GM23338 (cell line): ENCODE measurements at regions not wholly inside any gene's neighbourhood (a gene's known extent, or its start where the extent isn't known, plus 50 kb on each side); places are given as distances from the start of the nearest gene placed in this dataset.

ENCODE experiments used
- ATAC-seq: fragments of 200-7000 bp; cut with Tn5 transposase; 3 replicates; pipeline ENCODE4 v1.9.1; 2020
- DNase-seq: peaks from one replicate; pipeline ENCODE4 v3.0.0-alpha.2; 2015; ENCODE audit warnings: low spot score
- H2AFZ ChIP-seq: fragments of 200-600 bp; sonication (generic); 2 replicates; pipeline ENCODE4 v1.8.0; 2016; ENCODE audit warnings: antibody characterized with exemption, mild to moderate bottlenecking, moderate library complexity
- H3F3A ChIP-seq: fragments of 200-600 bp; sonication (generic); replicated peaks from 2 replicates; pipeline ENCODE4 v1.8.0; 2017; ENCODE audit warnings: antibody characterized with exemption, mixed run types, low read depth
- H3K27ac ChIP-seq: fragments of 200-600 bp; sonication (generic); 2 replicates; pipeline ENCODE4 v1.6.1; 2016; ENCODE audit warnings: low read depth
- H3K27me3 ChIP-seq: fragments of 200-600 bp; sonication (generic); 2 replicates; pipeline ENCODE4 v1.8.0; 2016; ENCODE audit warnings: mild to moderate bottlenecking, mixed run types, moderate library complexity; ENCODE audit not compliant: insufficient read depth
- H3K36me3 ChIP-seq: fragments of 200-600 bp; sonication (generic); 2 replicates; pipeline ENCODE4 v1.8.0; 2016; ENCODE audit warnings: mild to moderate bottlenecking; ENCODE audit not compliant: insufficient read depth
- H3K4me1 ChIP-seq: fragments of 200-600 bp; sonication (generic); 2 replicates; pipeline ENCODE4 v1.8.0; 2016; ENCODE audit warnings: mild to moderate bottlenecking, moderate library complexity; ENCODE audit not compliant: insufficient read depth
- H3K4me2 ChIP-seq: fragments of 200-600 bp; sonication (generic); 2 replicates; pipeline ENCODE4 v1.7.1; 2017; ENCODE audit warnings: mixed run types
- H3K4me3 ChIP-seq: fragments of 200-600 bp; sonication (generic); 2 replicates; pipeline ENCODE4 v1.6.1; 2016; ENCODE audit warnings: mixed run types
- H3K79me2 ChIP-seq: fragments of 200-600 bp; sonication (generic); replicated peaks from 2 replicates; pipeline ENCODE4 v1.8.0; 2017; ENCODE audit warnings: mild to moderate bottlenecking; ENCODE audit not compliant: insufficient read depth
- H3K9me2 ChIP-seq: fragments of 200-600 bp; sonication (generic); 2 replicates; pipeline ENCODE4 v1.8.0; 2017; ENCODE audit not compliant: insufficient read depth
- H4K20me1 ChIP-seq: fragments of 200-600 bp; sonication (generic); replicated peaks from 2 replicates; pipeline ENCODE4 v1.8.0; 2017; ENCODE audit warnings: mild to moderate bottlenecking; ENCODE audit not compliant: insufficient read depth
- H3K27ac Mint-ChIP-seq: 2 replicates; pipeline ENCODE4 v1.8.0; 2020; ENCODE audit warnings: inconsistent platforms, mild to moderate bottlenecking, moderate library complexity, mixed read lengths
- H3K27me3 Mint-ChIP-seq: 3 replicates; pipeline ENCODE4 v1.8.0; 2022; ENCODE audit warnings: low read depth, mild to moderate bottlenecking, moderate library complexity, mixed read lengths, inconsistent platforms; ENCODE audit not compliant: insufficient read depth, poor library complexity
- H3K36me3 Mint-ChIP-seq: 3 replicates; pipeline ENCODE4 v1.8.0; 2021; ENCODE audit warnings: low read depth, mild to moderate bottlenecking, inconsistent platforms, moderate library complexity, mixed read lengths
- H3K4me1 Mint-ChIP-seq: 3 replicates; pipeline ENCODE4 v1.8.0; 2020; ENCODE audit warnings: mild to moderate bottlenecking, inconsistent platforms, mixed read lengths
- H3K4me3 Mint-ChIP-seq: 3 replicates; pipeline ENCODE4 v1.8.0; 2021; ENCODE audit warnings: moderate library complexity, mild to moderate bottlenecking, inconsistent platforms, mixed read lengths
- H3K9me3 Mint-ChIP-seq: 3 replicates; pipeline ENCODE4 v1.8.0; 2020; ENCODE audit warnings: moderate library complexity, mild to moderate bottlenecking, inconsistent platforms, mixed read lengths
- ETS1 ChIP-seq: IDR thresholded peaks from 2 replicates; pipeline ENCODE4 v1.6.1; 2016; ENCODE audit warnings: antibody characterized with exemption
- EZH2phosphoT487 ChIP-seq: fragments of 200-600 bp; sonication (generic); IDR thresholded peaks from one replicate; pipeline ENCODE4 v1.8.1; 2018; ENCODE audit warnings: antibody characterized with exemption; ENCODE audit not compliant: unreplicated experiment
- ZNF462 ChIP-seq: fragments of 250-450 bp; sonication (Bioruptor Pico); IDR thresholded peaks from 2 replicates; pipeline ENCODE4 v1.5.0; 2020; ENCODE audit warnings: mild to moderate bottlenecking, moderate library complexity

GRCh38 chr1:232538943-232539302, 91.0 kb downstream of the SIPA1L2 start (continued):
- TF ChIP-seq ZNF462 (CRISPR knock-in tag) (no peak), EZH2phosphoT487 (no peak)

- H4K20me1 ChIP-seq: no peaks in the 10 kb centered on the region; the same call in 1 of the 2 replicates
- H3K27ac ChIP-seq: no peak overlapping the region
- no peaks in the 10 kb centered on the region for H3F3A ChIP-seq
- no peaks in the 10 kb centered on the region for H3K9me2 ChIP-seq
- H3K36me3 ChIP-seq: no peaks in the 10 kb centered on the region
- no peaks in the 10 kb centered on the region for H3K79me2 ChIP-seq
- TF ChIP-seq ZNF462 (CRISPR knock-in tag) (peak; percentile 95), ETS1 (no peak)
- no peaks in the 10 kb centered on the region for H3K36me3 Mint-ChIP-seq
- H3K4me3 Mint-ChIP-seq: no peak overlapping the region
- ATAC-seq (peak; percentile 86), DNase-seq (peak; percentile 79)
- H3K27me3 Mint-ChIP-seq: peaks cover 2% of the 10 kb centered on the region
- H3K9me3 Mint-ChIP-seq: no peaks in the 10 kb centered on the region; the same call in 2 of the 3 replicates
- no peak overlapping the region for H3K4me2 ChIP-seq
- H3K4me1 Mint-ChIP-seq: peaks cover 25% of the 10 kb centered on the region
- H2AFZ ChIP-seq: no peak overlapping the region
- H3K4me1 ChIP-seq: peaks cover 14% of the 10 kb centered on the region
- H3K4me3 ChIP-seq: no peak overlapping the region
- H3K27ac Mint-ChIP-seq: no peak overlapping the region; the same call in 1 of the 2 replicates
- H3K27me3 ChIP-seq: no peaks in the 10 kb centered on the region
These were observed 91.5 kb downstream of the SIPA1L2 start for GRCh38 chr1:232538224-232538942.
